Progenitor cell of endocrine pancreas (in vitro differentiated cells): ENCODE measurements at regions not wholly inside any gene's neighbourhood (a gene's known extent, or its start where the extent isn't known, plus 50 kb on each side); places are given as distances from the start of the nearest gene placed in this dataset.

Source experiments
- DNase-seq: peaks from one replicate; pipeline ENCODE4 v3.0.0; 2021; ENCODE audit warnings: low spot score; ENCODE audit not compliant: unreplicated experiment
- H3K27ac Mint-ChIP-seq: 2 replicates; pipeline ENCODE4 v1.8.0; 2021; ENCODE audit warnings: mild to moderate bottlenecking, moderate library complexity, mixed read lengths
- H3K27me3 Mint-ChIP-seq: 2 replicates; pipeline ENCODE4 v1.8.0; 2021; ENCODE audit warnings: mixed read lengths
- H3K36me3 Mint-ChIP-seq: 2 replicates; pipeline ENCODE4 v1.8.0; 2022; ENCODE audit warnings: mixed read lengths; ENCODE audit not compliant: insufficient read depth
- H3K4me1 Mint-ChIP-seq: 2 replicates; pipeline ENCODE4 v1.8.0; 2021; ENCODE audit warnings: low read depth, mixed read lengths
- H3K4me3 Mint-ChIP-seq: 2 replicates; pipeline ENCODE4 v1.8.0; 2021; ENCODE audit warnings: low read depth, mild to moderate bottlenecking, moderate library complexity, mixed read lengths
- H3K9me3 Mint-ChIP-seq: 2 replicates; pipeline ENCODE4 v1.8.0; 2021; ENCODE audit warnings: low read depth, mixed read lengths
- TF ChIP-seq, protein P1 (sequence below): fragments of 200-600 bp; sonication (generic); IDR thresholded peaks from one replicate; pipeline ENCODE4 v1.5.0; 2021; ENCODE audit warnings: antibody characterized with exemption, mild to moderate bottlenecking; ENCODE audit not compliant: unreplicated experiment

GRCh38 chr4:149218672-149219071 lies 597.0 kb downstream of the IQCM start:
- Mint-ChIP-seq H3K27ac (no peak overlapping the region), H3K36me3 (no peaks in the 10 kb centered on the region), H3K27me3 (no peaks in the 10 kb centered on the region), H3K9me3 (peaks cover 26% of the 10 kb centered on the region), H3K4me1 (no peaks in the 10 kb centered on the region), H3K4me3 (no peak overlapping the region)
- DNase-seq, result no peak
- TF ChIP-seq, protein P1, sequence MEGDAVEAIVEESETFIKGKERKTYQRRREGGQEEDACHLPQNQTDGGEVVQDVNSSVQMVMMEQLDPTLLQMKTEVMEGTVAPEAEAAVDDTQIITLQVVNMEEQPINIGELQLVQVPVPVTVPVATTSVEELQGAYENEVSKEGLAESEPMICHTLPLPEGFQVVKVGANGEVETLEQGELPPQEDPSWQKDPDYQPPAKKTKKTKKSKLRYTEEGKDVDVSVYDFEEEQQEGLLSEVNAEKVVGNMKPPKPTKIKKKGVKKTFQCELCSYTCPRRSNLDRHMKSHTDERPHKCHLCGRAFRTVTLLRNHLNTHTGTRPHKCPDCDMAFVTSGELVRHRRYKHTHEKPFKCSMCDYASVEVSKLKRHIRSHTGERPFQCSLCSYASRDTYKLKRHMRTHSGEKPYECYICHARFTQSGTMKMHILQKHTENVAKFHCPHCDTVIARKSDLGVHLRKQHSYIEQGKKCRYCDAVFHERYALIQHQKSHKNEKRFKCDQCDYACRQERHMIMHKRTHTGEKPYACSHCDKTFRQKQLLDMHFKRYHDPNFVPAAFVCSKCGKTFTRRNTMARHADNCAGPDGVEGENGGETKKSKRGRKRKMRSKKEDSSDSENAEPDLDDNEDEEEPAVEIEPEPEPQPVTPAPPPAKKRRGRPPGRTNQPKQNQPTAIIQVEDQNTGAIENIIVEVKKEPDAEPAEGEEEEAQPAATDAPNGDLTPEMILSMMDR, result no peak

DNA sequence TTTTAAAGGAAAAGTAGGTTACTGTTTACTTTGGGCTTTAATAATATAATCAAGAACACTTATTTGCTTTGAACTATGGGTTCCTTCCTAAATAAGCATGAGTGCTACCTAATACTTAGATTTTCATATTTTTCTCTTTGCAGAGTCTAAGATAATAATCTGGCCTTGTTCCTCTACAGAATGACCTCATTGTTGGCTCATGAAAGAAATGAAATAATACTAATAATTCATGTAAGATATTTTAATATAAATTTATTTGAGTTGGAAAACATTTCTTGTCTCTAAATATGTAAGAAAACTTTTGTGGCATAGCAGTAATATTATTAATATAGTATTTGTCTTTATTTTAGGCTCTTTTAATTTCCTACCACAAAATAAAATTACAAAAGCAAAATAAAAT lies 601.3 kb downstream of the IQCM start:
- no peaks in the 10 kb centered on the region for H3K9me3 Mint-ChIP-seq
- no peaks in the 10 kb centered on the region for H3K36me3 Mint-ChIP-seq
- no peak overlapping the region for H3K4me3 Mint-ChIP-seq
- H3K27me3 Mint-ChIP-seq, result no peaks in the 10 kb centered on the region
- no peaks in the 10 kb centered on the region for H3K4me1 Mint-ChIP-seq
- no peak overlapping the region for H3K27ac Mint-ChIP-seq
- TF ChIP-seq, protein P1, result no peak
- DNase-seq, result no peak

- Mint-ChIP-seq H3K4me3 (no peak overlapping the region), H3K9me3 (no peaks in the 10 kb centered on the region), H3K36me3 (no peaks in the 10 kb centered on the region), H3K27me3 (no peaks in the 10 kb centered on the region), H3K4me1 (no peaks in the 10 kb centered on the region), H3K27ac (no peak overlapping the region)
- no peak for DNase-seq
- TF ChIP-seq, protein P1, result no peak
Observed at GRCh38 chr4:149211876-149212275, 603.8 kb downstream of the IQCM start.

DNA sequence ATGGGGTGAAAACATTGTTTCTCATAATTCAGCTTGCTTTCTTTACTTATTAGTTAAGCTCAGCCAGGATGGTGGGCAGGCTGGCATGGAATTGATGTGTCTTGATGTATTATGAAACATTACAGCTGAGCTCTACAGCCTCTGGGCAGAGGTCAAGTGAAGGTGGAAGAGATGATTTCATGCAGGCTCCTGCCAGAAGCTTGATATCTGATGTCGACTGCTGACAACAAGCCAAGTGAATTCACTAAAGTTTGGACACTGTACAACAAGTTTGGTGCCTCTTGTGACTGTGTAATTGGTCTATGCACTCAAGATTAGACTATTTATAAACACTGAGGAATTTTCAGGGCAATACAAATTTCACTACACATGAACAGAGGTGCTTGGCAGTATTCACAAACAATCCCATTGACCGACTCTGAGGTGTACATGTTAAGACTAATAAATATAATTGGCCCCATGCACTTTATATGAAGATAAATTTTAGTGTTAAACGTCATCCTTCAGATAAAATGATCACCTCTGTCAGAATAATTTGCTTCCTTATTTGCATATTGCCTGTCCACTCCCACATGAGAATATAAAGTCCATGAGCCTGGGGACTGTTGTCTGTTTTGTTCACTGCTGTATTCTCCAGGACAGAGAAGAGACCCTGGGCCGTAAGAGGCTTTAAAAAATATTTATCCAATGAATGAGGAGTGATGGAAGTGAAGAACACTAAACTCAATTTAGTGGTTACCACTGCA lies 612.2 kb downstream of the IQCM start:
- TF ChIP-seq, protein P1, result no peak
- no peak overlapping the region for H3K27ac Mint-ChIP-seq
- no peaks in the 10 kb centered on the region for H3K9me3 Mint-ChIP-seq
- no peak overlapping the region for H3K4me3 Mint-ChIP-seq
- no peak for DNase-seq
- no peaks in the 10 kb centered on the region for H3K27me3 Mint-ChIP-seq
- H3K4me1 Mint-ChIP-seq, result no peaks in the 10 kb centered on the region
- no peaks in the 10 kb centered on the region for H3K36me3 Mint-ChIP-seq

- H3K4me3 Mint-ChIP-seq, result no peak overlapping the region
- H3K27ac Mint-ChIP-seq, result no peak overlapping the region
- no peaks in the 10 kb centered on the region for H3K36me3 Mint-ChIP-seq
- H3K9me3 Mint-ChIP-seq, result no peaks in the 10 kb centered on the region
- H3K27me3 Mint-ChIP-seq, result peaks cover 2% of the 10 kb centered on the region
- no peak for DNase-seq
- H3K4me1 Mint-ChIP-seq, result no peaks in the 10 kb centered on the region
- TF ChIP-seq, protein P1, result no peak
Observed at GRCh38 chr4:149202117-149202516, 613.5 kb downstream of the IQCM start.
